HG02970 (cell line): ENCODE measurements at regions not wholly inside any gene's neighbourhood (a gene's known extent, or its start where the extent isn't known, plus 50 kb on each side); places are given as distances from the start of the nearest gene placed in this dataset.
"Not testable (repeated sequence)": the region's sequence is repeated elsewhere in the genome, so short reads cannot be mapped to it uniquely, and the experiment has no call there.

Experiments used
- ATAC-seq: cut with Tn5 transposase; IDR thresholded peaks from one replicate; pipeline ENCODE4 v1.9.1; 2021; ENCODE audit warnings: mild to moderate bottlenecking, moderate library complexity, moderate number of reproducible peaks; ENCODE audit not compliant: unreplicated experiment, low FRiP score

DNA sequence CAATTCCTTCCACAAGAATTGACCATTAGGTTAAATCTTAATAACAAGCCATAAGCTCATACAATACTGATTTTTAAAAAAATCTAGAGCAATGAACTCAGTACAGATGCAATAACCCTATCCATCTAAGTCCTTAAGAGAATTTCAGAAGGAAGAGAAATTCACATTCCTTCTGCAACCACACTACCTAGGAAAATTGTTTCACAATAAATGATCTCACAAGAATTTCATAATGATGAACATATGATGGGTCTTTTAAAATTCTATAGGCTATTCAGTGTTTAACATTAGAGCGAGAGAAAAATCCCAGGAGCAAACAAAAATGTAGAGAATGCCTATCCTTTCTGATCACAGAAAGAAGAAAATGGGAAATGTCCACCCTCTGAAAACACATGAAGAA, 70.0 kb upstream of the MAGI2 start:
- ATAC-seq, result no peak

DNA sequence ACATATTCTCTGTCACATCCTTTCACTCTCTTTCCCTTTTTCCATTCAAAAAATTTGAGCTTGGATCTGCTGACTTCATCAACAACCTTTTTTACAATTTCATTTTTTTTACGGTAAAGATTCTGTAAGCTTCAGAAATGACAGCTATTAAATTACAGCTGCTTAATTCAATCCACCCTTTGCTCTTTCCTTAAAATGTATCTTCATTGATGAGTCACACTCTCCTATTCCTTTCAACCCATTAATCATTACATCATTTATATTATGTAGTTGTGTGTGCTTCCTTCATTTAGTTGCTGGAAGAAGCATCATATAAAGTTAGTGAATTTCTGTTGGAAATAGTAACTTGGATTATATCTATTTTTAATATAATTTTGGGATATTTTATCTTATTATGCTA, 67.1 kb upstream of the MAGI2 start:
- no peak for ATAC-seq

DNA sequence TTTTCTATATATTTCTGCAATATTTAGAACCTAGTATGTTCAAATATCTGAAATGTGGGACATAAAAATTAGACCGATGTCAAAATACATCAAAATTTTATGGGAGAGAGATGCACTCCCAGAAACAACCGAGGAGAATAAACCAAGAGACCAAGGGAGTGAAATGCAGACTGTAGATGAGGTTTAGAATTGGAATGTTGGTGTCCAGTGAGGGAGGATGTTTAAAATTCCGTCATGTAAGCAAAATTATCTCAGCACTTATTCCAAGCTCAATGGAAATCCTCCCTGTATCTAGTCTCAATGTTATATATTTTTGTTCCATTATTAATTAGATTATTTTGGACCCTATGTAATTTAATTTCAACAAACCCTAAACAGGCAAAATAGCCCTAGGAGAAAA, 61.9 kb upstream of the MAGI2 start:
- no peak for ATAC-seq

DNA sequence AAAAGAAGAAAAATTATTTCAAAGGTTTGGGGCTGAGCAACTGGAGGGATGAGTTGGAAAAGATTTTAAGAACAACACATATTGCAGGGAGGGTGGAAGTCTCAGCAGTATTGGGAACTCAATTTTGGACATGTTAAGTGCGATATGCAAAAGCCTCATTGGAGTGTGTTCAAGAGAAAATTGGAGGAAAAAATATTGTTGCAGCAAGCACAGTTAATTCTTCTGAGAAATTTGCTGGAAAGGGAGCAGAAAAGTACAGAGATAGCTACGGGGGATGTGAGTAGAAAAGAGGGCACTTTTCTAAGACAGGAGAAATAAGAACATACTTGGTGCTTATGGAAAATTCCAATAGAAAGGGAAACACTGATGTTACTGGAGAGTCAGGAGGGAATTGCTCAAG, 59.8 kb upstream of the MAGI2 start:
- ATAC-seq, result no peak

DNA sequence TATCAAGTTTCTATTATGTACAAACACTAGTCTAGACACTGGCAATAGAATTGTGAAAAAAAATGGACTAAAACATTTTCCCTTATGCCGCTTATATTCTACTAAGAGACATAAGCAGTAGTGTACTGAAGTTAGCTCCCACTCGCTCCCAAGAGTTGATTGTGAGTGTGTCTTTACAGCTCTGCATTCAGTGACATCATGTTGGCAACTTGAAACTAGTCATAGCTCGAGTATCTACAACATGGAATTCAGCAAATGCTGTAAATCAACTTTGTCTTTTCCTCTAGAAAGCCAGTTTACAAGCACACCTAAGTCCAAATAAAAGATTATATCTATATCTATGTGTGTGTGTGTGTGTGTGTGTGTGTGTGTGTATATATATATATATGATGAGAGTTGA, 58.8 kb upstream of the MAGI2 start:
- ATAC-seq, result no peak

DNA sequence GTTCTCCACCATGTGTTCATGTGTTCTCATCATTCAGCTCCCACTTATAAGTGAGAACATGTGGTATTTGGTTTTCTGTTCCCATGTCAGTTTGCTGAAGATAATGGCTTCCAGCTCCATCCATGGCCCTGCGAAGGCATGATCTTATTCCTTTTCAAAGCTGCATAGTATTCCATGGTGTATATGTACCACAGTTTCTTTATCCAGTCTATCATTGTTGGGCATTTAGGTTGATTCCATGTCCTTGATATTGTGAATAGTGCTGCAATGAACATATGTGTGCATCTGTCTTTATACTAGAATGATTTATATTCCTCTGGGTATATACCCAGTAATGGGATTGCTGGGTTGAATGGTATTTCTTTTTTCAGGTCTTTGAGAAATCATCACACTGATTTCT, 57.6 kb upstream of the MAGI2 start:
- ATAC-seq, result not testable (repeated sequence)

DNA sequence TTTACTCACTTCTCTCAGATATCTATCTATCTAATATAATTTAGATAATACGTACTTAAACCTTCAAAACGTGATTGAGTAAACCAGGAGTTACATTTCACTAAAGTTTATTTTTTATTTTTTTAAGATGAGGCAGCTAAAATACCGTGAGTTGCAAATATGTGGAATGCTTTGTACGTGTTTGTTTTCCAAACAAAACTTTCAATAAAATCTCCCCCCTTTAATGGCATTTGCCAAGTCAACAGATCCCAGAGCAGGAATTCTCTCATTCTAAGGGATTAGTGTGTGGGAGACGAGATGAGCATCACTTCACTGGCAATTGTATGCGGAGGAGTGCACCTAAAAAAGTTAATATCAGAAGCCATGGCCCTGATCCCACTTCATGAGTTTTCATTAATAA, 53.7 kb upstream of the MAGI2 start:
- ATAC-seq, result no peak

DNA sequence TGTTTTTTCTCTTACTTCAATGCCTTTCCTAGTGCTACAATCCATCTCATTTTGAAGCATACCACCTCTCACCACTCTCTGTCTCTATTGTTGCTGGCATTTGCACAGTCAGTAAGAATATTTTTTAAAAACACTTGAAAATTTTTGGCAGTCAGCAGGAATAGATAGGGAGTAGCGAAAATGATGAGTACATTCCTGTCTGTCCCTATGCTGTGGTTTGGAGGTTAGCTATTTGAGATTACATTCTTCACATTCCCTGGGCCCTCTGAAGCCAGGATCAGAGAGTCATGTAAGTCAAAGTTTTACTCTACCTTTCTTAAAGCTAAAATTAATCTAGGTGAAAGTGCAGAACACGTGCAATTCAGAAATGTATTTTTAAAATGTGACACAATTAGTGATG, 53.0 kb upstream of the MAGI2 start:
- ATAC-seq, result no peak

DNA sequence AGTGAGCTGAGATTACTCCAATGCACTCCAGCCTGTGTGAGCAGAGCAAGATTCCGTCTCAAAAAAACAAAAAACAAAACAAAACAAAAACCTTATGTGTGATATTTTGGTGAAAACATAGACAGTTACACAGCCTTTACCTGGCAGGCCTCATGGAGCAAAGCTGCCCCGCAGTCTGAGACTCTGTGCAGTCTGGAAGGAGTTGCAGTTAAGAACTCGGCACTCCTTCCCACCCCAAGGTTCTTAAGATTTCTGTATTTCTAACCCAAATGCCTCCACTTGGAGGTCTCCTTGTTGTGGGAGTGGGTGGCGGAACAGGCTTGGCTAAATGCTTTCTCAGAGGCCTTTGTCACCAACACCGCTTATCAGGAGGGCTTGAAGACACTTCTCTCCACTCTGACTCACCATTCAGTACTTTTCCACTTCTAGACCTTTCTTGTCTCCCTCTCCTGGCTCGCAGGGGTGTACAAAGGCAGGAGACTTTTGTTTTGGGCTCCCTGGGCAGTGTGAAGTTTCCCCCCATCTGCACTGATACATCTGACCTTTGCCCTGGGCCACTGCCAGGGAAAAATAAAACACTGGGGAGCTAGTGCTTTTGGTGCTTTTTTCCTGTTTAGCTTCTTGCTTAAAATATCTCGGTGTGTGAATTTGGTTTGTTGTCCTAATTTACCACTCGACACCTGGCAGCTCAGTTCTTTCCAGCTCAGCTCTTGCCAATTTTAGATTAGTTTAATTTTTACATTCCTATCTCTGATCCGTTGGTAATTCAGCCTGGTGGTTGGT, 51.3 kb upstream of the MAGI2 start:
- no peak for ATAC-seq
